ENCODE measurements at regions not wholly inside any gene's neighbourhood (a gene's known extent, or its start where the extent isn't known, plus 50 kb on each side); places are given as distances from the start of the nearest gene placed in this dataset.
"Not testable (repeated sequence)": the region's sequence is repeated elsewhere in the genome, so short reads cannot be mapped to it uniquely, and the experiment has no call there.

DNA sequence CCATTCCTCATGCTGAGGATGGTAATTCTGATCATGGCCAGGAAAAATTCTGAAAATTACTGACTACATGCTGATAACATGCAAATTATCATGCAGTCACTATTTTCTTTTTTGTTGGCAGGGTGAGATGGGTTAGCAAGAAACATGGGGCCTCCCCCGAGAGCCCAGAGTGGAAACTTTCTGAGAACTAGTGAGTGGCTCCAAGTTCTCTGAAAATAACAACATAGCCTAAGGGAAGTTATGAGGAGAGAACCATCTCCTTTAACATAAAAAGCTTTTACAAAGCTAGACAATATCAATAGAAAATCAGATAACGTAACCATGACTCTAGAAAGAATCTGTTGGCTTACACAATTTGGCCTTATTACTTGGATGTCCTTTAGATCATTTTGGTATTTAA is 254.2 kb downstream of the PLOD2 start:
- H3K4me3 ChIP-seq (ENCODE audit: low read depth, poor library complexity, severe bottlenecking), result no peak overlapping the region
- 35 to 36% methylated on average over 2 of the region's 2 CpGs for WGBS, 2 donors
- TF ChIP-seq POLR2A (IDR thresholded peaks at IDR 0.05), result no peak
- TF ChIP-seq, protein P1, sequence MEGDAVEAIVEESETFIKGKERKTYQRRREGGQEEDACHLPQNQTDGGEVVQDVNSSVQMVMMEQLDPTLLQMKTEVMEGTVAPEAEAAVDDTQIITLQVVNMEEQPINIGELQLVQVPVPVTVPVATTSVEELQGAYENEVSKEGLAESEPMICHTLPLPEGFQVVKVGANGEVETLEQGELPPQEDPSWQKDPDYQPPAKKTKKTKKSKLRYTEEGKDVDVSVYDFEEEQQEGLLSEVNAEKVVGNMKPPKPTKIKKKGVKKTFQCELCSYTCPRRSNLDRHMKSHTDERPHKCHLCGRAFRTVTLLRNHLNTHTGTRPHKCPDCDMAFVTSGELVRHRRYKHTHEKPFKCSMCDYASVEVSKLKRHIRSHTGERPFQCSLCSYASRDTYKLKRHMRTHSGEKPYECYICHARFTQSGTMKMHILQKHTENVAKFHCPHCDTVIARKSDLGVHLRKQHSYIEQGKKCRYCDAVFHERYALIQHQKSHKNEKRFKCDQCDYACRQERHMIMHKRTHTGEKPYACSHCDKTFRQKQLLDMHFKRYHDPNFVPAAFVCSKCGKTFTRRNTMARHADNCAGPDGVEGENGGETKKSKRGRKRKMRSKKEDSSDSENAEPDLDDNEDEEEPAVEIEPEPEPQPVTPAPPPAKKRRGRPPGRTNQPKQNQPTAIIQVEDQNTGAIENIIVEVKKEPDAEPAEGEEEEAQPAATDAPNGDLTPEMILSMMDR (IDR thresholded peaks at IDR 0.05), result no peak
- no peak for DNase-seq (ENCODE audit: low spot score in 2 of 2)
- intact Hi-C loops (cut with DNase I; ENCODE audit: low total_unique reads), result no loop called here

- WGBS, 2 donors, result 45 to 96% methylated on average over 2 of the region's 2 CpGs
Measured at GRCh38 chr3:145911016-145911415, 250.0 kb downstream of the PLOD2 start.

GRCh38 chr3:145915787-145916186 is 245.2 kb downstream of the PLOD2 start:
- TF ChIP-seq POLR2A (IDR thresholded peaks at IDR 0.05), result no peak
- TF ChIP-seq, protein P1 (IDR thresholded peaks at IDR 0.05), result no peak
- intact Hi-C loops (cut with DNase I; ENCODE audit: low total_unique reads), result no loop called here
- H3K4me3 ChIP-seq (ENCODE audit: low read depth, poor library complexity, severe bottlenecking), result no peak overlapping the region
- no peak for DNase-seq (ENCODE audit: low spot score in 2 of 2)
- 69 to 77% methylated on average over 3 of the region's 3 CpGs for WGBS, 2 donors

More at GRCh38 chr3:145911016-145911415, 250.0 kb downstream of the PLOD2 start:
- no peak overlapping the region for H3K4me3 ChIP-seq (ENCODE audit: low read depth, poor library complexity, severe bottlenecking)
- no peak for DNase-seq (ENCODE audit: low spot score in 2 of 2)
- no peak for TF ChIP-seq POLR2A (IDR thresholded peaks at IDR 0.05)
- TF ChIP-seq, protein P1 (IDR thresholded peaks at IDR 0.05), result no peak
- intact Hi-C loops (cut with DNase I; ENCODE audit: low total_unique reads), result no loop called here

- DNase-seq (ENCODE audit: low spot score in 2 of 2); intact Hi-C loops (cut with DNase I; ENCODE audit: low total_unique reads); H3K4me3 ChIP-seq (ENCODE audit: low read depth, poor library complexity, severe bottlenecking): not testable (repeated sequence)
- 95% methylated on average over 16 of the region's 21 CpGs; no CpG with 5 or more reads in 1 of the 2 donors for WGBS, 2 donors
Measured at GRCh38 chr3:145927736-145928135, 233.2 kb downstream of the PLOD2 start.

GRCh38 chr3:145936971-145937370 is 224.0 kb downstream of the PLOD2 start:
- TF ChIP-seq POLR2A (IDR thresholded peaks at IDR 0.05), result no peak
- TF ChIP-seq, protein P1 (IDR thresholded peaks at IDR 0.05), result no peak
- 56 to 57% methylated on average over 6 of the region's 6 CpGs for WGBS, 2 donors
- intact Hi-C loops (cut with DNase I; ENCODE audit: low total_unique reads), result no loop called here
- no peak for DNase-seq (ENCODE audit: low spot score in 2 of 2)
- H3K4me3 ChIP-seq (ENCODE audit: low read depth, poor library complexity, severe bottlenecking), result no peak overlapping the region

DNA sequence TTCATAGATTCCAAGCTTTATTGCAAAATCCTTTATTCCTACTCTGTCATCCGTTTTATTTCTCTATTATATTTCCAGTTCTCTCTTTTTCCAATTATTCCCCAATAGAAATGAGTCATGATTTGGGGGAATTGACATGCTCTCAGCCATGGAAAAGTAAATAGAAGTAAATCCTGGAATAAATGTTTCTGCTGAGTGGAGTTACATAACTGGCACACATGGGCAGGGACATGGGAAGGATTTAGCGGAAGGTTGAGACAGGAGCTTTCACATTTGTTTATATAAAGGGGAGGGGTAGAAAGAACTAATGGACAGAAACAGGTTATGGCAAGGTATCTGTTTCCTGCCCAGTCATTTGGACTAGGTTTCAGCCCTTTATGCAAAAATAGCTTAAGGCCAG is 221.6 kb downstream of the PLOD2 start:
- H3K4me3 ChIP-seq (ENCODE audit: low read depth, poor library complexity, severe bottlenecking), result no peak overlapping the region
- intact Hi-C loops (cut with DNase I; ENCODE audit: low total_unique reads), result no loop called here
- no peak for TF ChIP-seq POLR2A (IDR thresholded peaks at IDR 0.05)
- TF ChIP-seq, protein P1 (IDR thresholded peaks at IDR 0.05), result no peak
- WGBS, 2 donors, result 66 to 72% methylated on average over 2 of the region's 2 CpGs
- DNase-seq (ENCODE audit: low spot score in 2 of 2), result no peak

Data from lower leg skin (tissue), 4 donors.